ENCODE measurements at regions not wholly inside any gene's neighbourhood (a gene's known extent, or its start where the extent isn't known, plus 50 kb on each side); places are given as distances from the start of the nearest gene placed in this dataset.

DNA sequence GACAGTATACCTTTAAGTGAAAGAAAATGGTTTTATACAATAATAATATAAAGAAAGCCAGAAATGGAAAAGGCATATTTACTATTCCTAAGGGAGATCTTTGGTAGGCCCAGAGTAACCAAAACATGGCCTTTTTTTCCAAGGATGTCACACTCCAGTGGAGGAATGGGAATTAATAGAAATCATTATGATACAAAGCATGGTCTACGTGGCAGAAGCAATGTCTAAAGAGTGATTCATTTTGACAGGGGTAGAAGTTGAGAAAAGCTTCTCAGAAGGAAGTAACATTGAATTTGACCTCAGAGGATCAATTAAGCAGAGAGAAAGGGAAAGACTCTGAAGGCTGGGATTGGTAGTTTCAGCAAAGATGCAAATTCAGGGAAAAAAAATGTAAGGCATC is 208.6 kb downstream of the BTG1 start:
- Histone ChIP-seq H3K27me3 (ENCODE audit: control insufficient read depth in 2 of 2, insufficient read depth in 2 of 2, low read length in 2 of 2) (no peaks in the 10 kb centered on the region), H3K4me3 (ENCODE audit: low read length) (no peak overlapping the region), H3K27ac (ENCODE audit: low read depth, low read length) (no peak overlapping the region), H3K9me3 (ENCODE audit: control insufficient read depth in 2 of 3, low read length in 3 of 3) (no peaks in the 10 kb centered on the region), H3K4me1 (ENCODE audit: control insufficient read depth in 2 of 2, insufficient read depth in 2 of 2, low read length in 2 of 2) (no peaks in the 10 kb centered on the region), H3K36me3 (ENCODE audit: control insufficient read depth in 2 of 3, insufficient read depth in 3 of 3, low read length in 3 of 3) (no peaks in the 10 kb centered on the region)
- ChIA-PET POLR2A (no interaction called here), CTCF (no interaction called here)
- DNase-seq, result no peak
- Mint-ChIP-seq H3K9me3 (peaks cover 0 to 11% (median 0%) of the 10 kb centered on the region in 11 donors), H3K27ac (peak overlapping the region in 2 of 9 donors; percentile 11 to 29), H3K36me3 (peaks cover 0 to 7% (median 3%) of the 10 kb centered on the region in 5 donors), H3K4me3 (no peak overlapping the region), H3K4me1 (peaks cover 0 to 39% (median 15%) of the 10 kb centered on the region in 7 donors), H3K27me3 (no peaks in the 10 kb centered on the region)
- intact Hi-C loops (cut with micrococcal nuclease), result loop anchor here in 1 of 2 donors (1.0 to 5.0 kb wide), 2 partner anchors 13 to 45 kb away; no protein-coding TSS in a partner anchor
- no peak for ATAC-seq

DNA sequence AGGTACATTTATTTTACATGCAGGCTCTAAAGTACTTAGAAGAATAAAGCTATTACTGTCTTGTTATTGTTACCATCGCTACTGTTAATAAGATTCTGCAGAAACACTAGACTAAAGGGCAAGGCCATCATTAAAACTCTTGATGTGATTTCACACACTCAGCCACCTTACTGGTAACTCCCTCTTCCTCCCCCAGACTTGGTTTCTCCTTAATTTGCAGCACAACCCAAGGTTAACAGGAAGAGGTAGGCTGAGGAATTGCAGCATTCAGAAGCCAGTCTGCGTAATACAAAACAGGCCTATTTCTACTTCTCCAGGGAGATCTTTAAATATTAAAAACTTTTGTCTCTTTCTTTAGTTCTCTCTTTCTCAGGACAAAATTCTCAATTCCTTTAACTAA is 210.3 kb downstream of the BTG1 start:
- Mint-ChIP-seq H3K36me3 (peaks cover 0 to 7% (median 4%) of the 10 kb centered on the region in 5 donors), H3K27ac (peak overlapping the region in 2 of 9 donors; percentile 9 to 69), H3K9me3 (peaks cover 0 to 11% (median 0%) of the 10 kb centered on the region in 11 donors), H3K4me1 (peaks cover 0 to 49% (median 23%) of the 10 kb centered on the region in 7 donors), H3K27me3 (no peaks in the 10 kb centered on the region), H3K4me3 (peak overlapping the region in 1 of 10 donors; percentile 21)
- Histone ChIP-seq H3K4me3 (ENCODE audit: low read length) (no peak overlapping the region), H3K27me3 (ENCODE audit: control insufficient read depth in 2 of 2, insufficient read depth in 2 of 2, low read length in 2 of 2) (no peaks in the 10 kb centered on the region), H3K36me3 (ENCODE audit: control insufficient read depth in 2 of 3, insufficient read depth in 3 of 3, low read length in 3 of 3) (no peaks in the 10 kb centered on the region), H3K9me3 (ENCODE audit: control insufficient read depth in 2 of 3, low read length in 3 of 3) (no peaks in the 10 kb centered on the region), H3K27ac (ENCODE audit: low read depth, low read length) (no peak overlapping the region), H3K4me1 (ENCODE audit: control insufficient read depth in 2 of 2, insufficient read depth in 2 of 2, low read length in 2 of 2) (no peaks in the 10 kb centered on the region)
- no peak for ATAC-seq
- CTCF ChIA-PET, result no interaction called here
- POLR2A ChIA-PET, result no interaction called here
- intact Hi-C loops (cut with micrococcal nuclease), result loop anchor here in 1 of 2 donors (5.0 kb wide), 1 partner anchor 43 kb away; no protein-coding TSS in a partner anchor
- no peak for DNase-seq

DNA sequence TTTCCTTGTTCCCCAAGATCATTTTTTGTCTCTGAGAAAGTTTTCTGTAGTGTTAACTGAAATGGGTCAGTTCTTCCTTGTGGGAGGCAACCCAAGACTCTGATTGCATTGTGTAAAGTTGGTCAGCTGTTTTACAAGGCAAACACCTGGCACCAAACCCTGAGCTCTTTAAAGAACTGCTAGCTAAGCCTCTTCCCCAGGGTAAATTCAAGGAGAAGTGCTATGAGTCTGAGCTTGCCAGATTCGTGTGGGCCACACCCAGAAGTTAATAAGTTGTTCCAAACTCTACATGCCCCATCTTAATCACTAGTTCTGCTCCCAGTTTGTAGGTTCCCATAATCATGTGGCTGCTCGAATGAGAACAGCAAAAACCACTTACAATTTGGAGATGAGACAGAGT is 214.5 kb downstream of the BTG1 start:
- no peaks in the 10 kb centered on the region for H3K27me3 Mint-ChIP-seq
- no peaks in the 10 kb centered on the region for H3K36me3 ChIP-seq (ENCODE audit: control insufficient read depth in 2 of 3, insufficient read depth in 3 of 3, low read length in 3 of 3)
- no peak overlapping the region for H3K4me3 ChIP-seq (ENCODE audit: low read length)
- peaks cover 0 to 34% (median 11%) of the 10 kb centered on the region in 7 donors for H3K4me1 Mint-ChIP-seq
- CTCF ChIA-PET, result interaction anchor here (0.7 to 1.2 kb wide), 3 partner anchors 9 to 20 kb away, joined by 3 to 4 read pairs (median 3); no protein-coding TSS in a partner anchor
- peaks cover 0 to 11% (median 2%) of the 10 kb centered on the region in 5 donors for H3K36me3 Mint-ChIP-seq
- peaks cover 0 to 8% (median 0%) of the 10 kb centered on the region in 11 donors for H3K9me3 Mint-ChIP-seq
- intact Hi-C loops (cut with micrococcal nuclease), result no loop called here
- no peak overlapping the region for H3K4me3 Mint-ChIP-seq
- POLR2A ChIA-PET, result interaction anchor here (1.4 to 1.7 kb wide), 3 partner anchors 9 to 17 kb away, joined by 3 to 6 read pairs (median 4); no protein-coding TSS in a partner anchor
- no peak for DNase-seq
- no peaks in the 10 kb centered on the region for H3K9me3 ChIP-seq (ENCODE audit: control insufficient read depth in 2 of 3, low read length in 3 of 3)
- no peak overlapping the region for H3K27ac ChIP-seq (ENCODE audit: low read depth, low read length)
- no peak for ATAC-seq
- H3K4me1 ChIP-seq (ENCODE audit: control insufficient read depth in 2 of 2, insufficient read depth in 2 of 2, low read length in 2 of 2), result no peaks in the 10 kb centered on the region
- H3K27ac Mint-ChIP-seq, result peak overlapping the region in 3 of 9 donors; percentile 4 to 82 (median 52)
- H3K27me3 ChIP-seq (ENCODE audit: control insufficient read depth in 2 of 2, insufficient read depth in 2 of 2, low read length in 2 of 2), result no peaks in the 10 kb centered on the region

DNA sequence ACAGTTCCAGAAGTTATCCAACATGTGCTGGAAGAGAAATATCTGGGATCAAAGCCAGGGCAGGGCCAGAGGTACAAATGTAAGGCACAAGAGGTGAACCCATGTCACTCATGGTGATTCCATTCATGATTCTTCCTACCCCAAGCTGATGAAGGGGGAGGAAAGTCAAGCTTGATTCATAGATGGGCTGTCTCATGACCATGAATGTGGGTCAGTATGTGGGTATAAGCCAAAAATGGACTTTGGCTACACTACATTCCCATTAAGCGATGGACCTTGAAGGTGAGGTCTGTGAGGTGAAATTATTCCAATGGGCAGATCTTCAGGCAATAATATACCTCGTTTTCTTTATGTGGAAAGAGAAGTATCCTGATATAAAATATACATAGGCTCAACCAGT is 217.1 kb downstream of the BTG1 start:
- Mint-ChIP-seq H3K27me3 (no peaks in the 10 kb centered on the region), H3K27ac (peak overlapping the region in 1 of 9 donors; percentile 30), H3K36me3 (peaks cover 0 to 14% (median 5%) of the 10 kb centered on the region in 5 donors), H3K4me3 (no peak overlapping the region), H3K9me3 (peaks cover 0 to 13% (median 1%) of the 10 kb centered on the region in 11 donors), H3K4me1 (peaks cover 0 to 20% (median 4%) of the 10 kb centered on the region in 7 donors)
- no peaks in the 10 kb centered on the region for H3K9me3 ChIP-seq (ENCODE audit: control insufficient read depth in 2 of 3, low read length in 3 of 3)
- H3K27me3 ChIP-seq (ENCODE audit: control insufficient read depth in 2 of 2, insufficient read depth in 2 of 2, low read length in 2 of 2), result no peaks in the 10 kb centered on the region
- ChIA-PET CTCF (no interaction called here), POLR2A (interaction anchor here (0.6 to 0.7 kb wide), 2 partner anchors 61 to 125 kb away, joined by 3 to 5 read pairs; no protein-coding TSS in a partner anchor)
- no peak overlapping the region for H3K27ac ChIP-seq (ENCODE audit: low read depth, low read length)
- no peak overlapping the region for H3K4me3 ChIP-seq (ENCODE audit: low read length)
- no peaks in the 10 kb centered on the region for H3K4me1 ChIP-seq (ENCODE audit: control insufficient read depth in 2 of 2, insufficient read depth in 2 of 2, low read length in 2 of 2)
- no peaks in the 10 kb centered on the region for H3K36me3 ChIP-seq (ENCODE audit: control insufficient read depth in 2 of 3, insufficient read depth in 3 of 3, low read length in 3 of 3)
- ATAC-seq, result no peak
- intact Hi-C loops (cut with micrococcal nuclease), result no loop called here
- DNase-seq, result no peak

DNA sequence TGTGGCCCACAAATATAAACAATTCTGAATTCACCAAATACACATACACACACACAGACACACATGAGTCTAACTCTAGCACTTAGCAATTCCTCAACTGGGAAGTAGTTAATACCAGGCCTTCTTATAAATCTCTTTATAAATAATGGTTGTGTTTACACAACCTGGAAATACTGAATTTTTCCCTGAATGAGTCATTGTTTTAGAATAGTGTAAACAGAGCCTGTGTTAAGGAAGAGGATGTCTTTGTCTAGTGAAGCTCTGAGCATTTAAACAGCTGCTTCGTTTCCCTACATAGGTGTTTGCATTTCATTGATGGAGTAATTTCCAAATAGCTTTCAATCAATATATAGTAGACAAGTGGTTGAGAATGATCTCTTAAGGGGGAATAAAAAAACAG is 218.8 kb downstream of the BTG1 start:
- H3K4me1 Mint-ChIP-seq, result peaks cover 0 to 27% (median 12%) of the 10 kb centered on the region in 7 donors
- H3K36me3 Mint-ChIP-seq, result peaks cover 0 to 14% (median 6%) of the 10 kb centered on the region in 5 donors
- ATAC-seq, result no peak
- no peak overlapping the region for H3K27ac Mint-ChIP-seq
- no peak overlapping the region for H3K4me3 Mint-ChIP-seq
- H3K27ac ChIP-seq (ENCODE audit: low read depth, low read length), result no peak overlapping the region
- intact Hi-C loops (cut with micrococcal nuclease), result no loop called here
- H3K36me3 ChIP-seq (ENCODE audit: control insufficient read depth in 2 of 3, insufficient read depth in 3 of 3, low read length in 3 of 3), result no peaks in the 10 kb centered on the region
- no peak for DNase-seq
- H3K27me3 Mint-ChIP-seq, result no peaks in the 10 kb centered on the region
- ChIA-PET CTCF (no interaction called here), POLR2A (interaction anchor here (1.0 kb wide), 1 partner anchor 8 kb away, joined by 7 read pairs; no protein-coding TSS in a partner anchor)
- no peaks in the 10 kb centered on the region for H3K27me3 ChIP-seq (ENCODE audit: control insufficient read depth in 2 of 2, insufficient read depth in 2 of 2, low read length in 2 of 2)
- no peak overlapping the region for H3K4me3 ChIP-seq (ENCODE audit: low read length)
- peaks cover 0 to 13% (median 2%) of the 10 kb centered on the region in 11 donors for H3K9me3 Mint-ChIP-seq
- peaks cover 0 to 1% of the 10 kb centered on the region in 2 donors for H3K4me1 ChIP-seq (ENCODE audit: control insufficient read depth in 2 of 2, insufficient read depth in 2 of 2, low read length in 2 of 2)
- no peaks in the 10 kb centered on the region for H3K9me3 ChIP-seq (ENCODE audit: control insufficient read depth in 2 of 3, low read length in 3 of 3)

DNA sequence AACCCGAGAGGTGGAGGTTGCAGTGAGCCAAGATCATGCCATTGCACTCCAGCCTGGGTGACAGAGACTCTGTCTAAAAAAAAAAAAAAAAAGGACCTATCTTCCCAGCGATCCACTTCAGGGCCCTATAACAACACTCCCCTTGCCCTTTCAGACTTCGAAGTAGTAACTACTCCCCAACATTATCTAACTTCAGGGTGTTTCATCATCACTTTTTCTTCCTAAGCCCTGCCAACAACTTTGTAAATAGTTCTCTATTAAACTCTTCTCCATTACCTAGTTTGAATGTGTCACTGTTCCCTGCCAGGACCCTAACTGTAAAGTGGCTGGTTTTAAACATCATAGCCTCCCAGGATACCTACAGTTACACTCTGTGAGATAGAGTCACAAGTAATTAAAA is 220.8 kb downstream of the BTG1 start:
- H3K27ac ChIP-seq (ENCODE audit: low read depth, low read length), result no peak overlapping the region
- Mint-ChIP-seq H3K27ac (peak overlapping the region in 3 of 9 donors; percentile 2 to 61 (median 19)), H3K4me1 (peaks cover 11 to 37% (median 29%) of the 10 kb centered on the region in 7 donors), H3K27me3 (no peaks in the 10 kb centered on the region), H3K9me3 (peaks cover 0 to 18% (median 2%) of the 10 kb centered on the region in 11 donors), H3K36me3 (peaks cover 0 to 18% (median 6%) of the 10 kb centered on the region in 5 donors), H3K4me3 (no peak overlapping the region)
- peaks cover 0 to 11% of the 10 kb centered on the region in 2 donors for H3K4me1 ChIP-seq (ENCODE audit: control insufficient read depth in 2 of 2, insufficient read depth in 2 of 2, low read length in 2 of 2)
- H3K9me3 ChIP-seq (ENCODE audit: control insufficient read depth in 2 of 3, low read length in 3 of 3), result no peaks in the 10 kb centered on the region
- H3K4me3 ChIP-seq (ENCODE audit: low read length), result no peak overlapping the region
- H3K36me3 ChIP-seq (ENCODE audit: control insufficient read depth in 2 of 3, insufficient read depth in 3 of 3, low read length in 3 of 3), result no peaks in the 10 kb centered on the region
- no peak for ATAC-seq
- ChIA-PET POLR2A (no interaction called here), CTCF (no interaction called here)
- intact Hi-C loops (cut with micrococcal nuclease), result no loop called here
- DNase-seq, result no peak
- H3K27me3 ChIP-seq (ENCODE audit: control insufficient read depth in 2 of 2, insufficient read depth in 2 of 2, low read length in 2 of 2), result no peaks in the 10 kb centered on the region

DNA sequence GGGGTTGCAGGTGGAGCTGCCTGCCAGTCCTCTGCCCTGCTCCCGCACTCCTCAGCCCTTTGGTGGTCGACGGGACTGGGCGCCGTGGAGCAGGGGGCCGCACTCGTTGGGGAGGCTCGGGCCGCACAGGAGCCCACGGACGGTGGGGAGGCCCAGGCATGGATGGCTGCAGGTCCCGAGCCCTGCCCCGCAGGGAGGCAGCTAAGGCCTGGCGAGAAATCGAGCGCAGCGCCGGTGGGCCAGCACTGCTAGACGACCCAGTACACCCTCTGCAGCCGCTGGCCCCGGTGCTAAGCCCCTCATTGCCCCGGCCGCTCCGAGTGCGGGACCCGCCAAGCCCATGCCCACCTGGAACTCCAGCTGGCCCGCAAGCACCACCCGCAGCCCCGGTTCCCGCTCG is 221.8 kb downstream of the BTG1 start:
- peaks cover 11 to 40% (median 29%) of the 10 kb centered on the region in 7 donors for H3K4me1 Mint-ChIP-seq

More for the DNA sequence above, 221.8 kb downstream of the BTG1 start:
- Mint-ChIP-seq H3K4me3 (no peak overlapping the region), H3K36me3 (peaks cover 0 to 17% (median 6%) of the 10 kb centered on the region in 5 donors), H3K9me3 (peaks cover 0 to 18% (median 2%) of the 10 kb centered on the region in 11 donors), H3K27me3 (no peaks in the 10 kb centered on the region), H3K27ac (no peak overlapping the region)
- no peak overlapping the region for H3K4me3 ChIP-seq (ENCODE audit: low read length)
- intact Hi-C loops (cut with micrococcal nuclease), result no loop called here
- no peaks in the 10 kb centered on the region for H3K36me3 ChIP-seq (ENCODE audit: control insufficient read depth in 2 of 3, insufficient read depth in 3 of 3, low read length in 3 of 3)
- H3K9me3 ChIP-seq (ENCODE audit: control insufficient read depth in 2 of 3, low read length in 3 of 3), result no peaks in the 10 kb centered on the region
- H3K4me1 ChIP-seq (ENCODE audit: control insufficient read depth in 2 of 2, insufficient read depth in 2 of 2, low read length in 2 of 2), result peaks cover 0 to 11% of the 10 kb centered on the region in 2 donors
- no peak for DNase-seq
- ChIA-PET POLR2A (no interaction called here), CTCF (interaction anchor here (1.0 kb wide), 1 partner anchor 113 kb away, joined by 3 read pairs; no protein-coding TSS in a partner anchor)
- no peak overlapping the region for H3K27ac ChIP-seq (ENCODE audit: low read depth, low read length)
- ATAC-seq, result no peak
- H3K27me3 ChIP-seq (ENCODE audit: control insufficient read depth in 2 of 2, insufficient read depth in 2 of 2, low read length in 2 of 2), result no peaks in the 10 kb centered on the region
